Loucy (cell line): ENCODE measurements at regions not wholly inside any gene's neighbourhood (a gene's known extent, or its start where the extent isn't known, plus 50 kb on each side); places are given as distances from the start of the nearest gene placed in this dataset.

Source experiments
- CTCF ChIP-seq: fragments of 200-600 bp; sonication (generic); conservative IDR thresholded peaks from 2 replicates; pipeline ENCODE4 v1.5.1; 2014; ENCODE audit warnings: mild to moderate bottlenecking, antibody characterized with exemption, low read length
- EZH2phosphoT487 ChIP-seq: fragments of 200-600 bp; IDR thresholded peaks from 2 replicates; pipeline ENCODE4 v1.6.1; 2018; ENCODE audit warnings: antibody characterized with exemption, mild to moderate bottlenecking, moderate library complexity, borderline replicate concordance

- no peak for TF ChIP-seq CTCF
- no peak for TF ChIP-seq EZH2phosphoT487
Observed at GRCh38 chr5:163023846-163024245, 413.5 kb upstream of the CCNG1 start.
